SK-N-SH (cell line): ENCODE measurements at regions not wholly inside any gene's neighbourhood (a gene's known extent, or its start where the extent isn't known, plus 50 kb on each side); places are given as distances from the start of the nearest gene placed in this dataset.

Experiments used
- CTCF ChIA-PET: fragments of 300-600, 350-600 bp; formaldehyde crosslinking; extraction: SDS; loops from one replicate; lab custom pipeline; 2021; lab: Yijun Ruan, JAX
- POLR2A ChIA-PET: fragments of 350-600 bp; sonication (Branson Sonifier 250); formaldehyde crosslinking; extraction: SDS; loops from one replicate; lab custom pipeline; 2020; ENCODE audit warnings: antibody characterized with exemption, inconsistent platforms; lab: Yijun Ruan, JAX
- DNase-seq: peaks from one replicate; pipeline ENCODE4 v3.0.0; 2012
- H2AFZ ChIP-seq: fragments of 200-600 bp; sonication (generic); 2 replicates; pipeline ENCODE4 v1.8.1; 2016; ENCODE audit warnings: antibody characterized with exemption, mild to moderate bottlenecking, low read depth
- H3F3A ChIP-seq: fragments of 200-600 bp; sonication (generic); replicated peaks from 2 replicates; pipeline ENCODE3; 2016; ENCODE audit warnings: antibody characterized with exemption, mild to moderate bottlenecking; ENCODE audit not compliant: insufficient read depth
- H3K27ac ChIP-seq, 2 experiments: fragments of 200-500 bp in 1 of 2; fragments of 200-600 bp in 1 of 2; sonication (Bioruptor generic) in 1 of 2; sonication (generic), shearing (Covaris generic) in 1 of 2; 2 replicates each; pipeline versions ENCODE4 v1.5.1 to v1.6.1; 2014 to 2016; ENCODE audit warnings: low read depth in 2 of 2, inconsistent platforms in 1 of 2, low read length in 1 of 2, mild to moderate bottlenecking in 1 of 2, mixed read lengths in 1 of 2
- H3K27me3 ChIP-seq: fragments of 200-600 bp; sonication (generic), shearing (Covaris generic); 2 replicates; pipeline ENCODE4 v1.6.1; 2016; ENCODE audit warnings: mixed run types; ENCODE audit not compliant: insufficient read depth
- H3K36me3 ChIP-seq, 2 experiments: fragments of 200-500 bp in 1 of 2; fragments of 200-600 bp in 1 of 2; sonication (Bioruptor generic) in 1 of 2; sonication (generic) in 1 of 2; replicated peaks in 1 of 2; 2 replicates each; pipeline versions ENCODE3 to v1.5.1; 2014 to 2016; ENCODE audit warnings: low read length in 1 of 2, mild to moderate bottlenecking in 1 of 2; ENCODE audit not compliant: insufficient read depth in 2 of 2, control insufficient read depth in 1 of 2
- H3K4me1 ChIP-seq, 2 experiments: fragments of 200-500 bp in 1 of 2; fragments of 200-600 bp in 1 of 2; sonication (Bioruptor generic) in 1 of 2; sonication (generic), shearing (Covaris generic) in 1 of 2; 2 replicates each; pipeline versions ENCODE4 v1.5.1 to v1.6.1; 2014 to 2016; ENCODE audit warnings: low read depth in 1 of 2, low read length in 1 of 2, mixed run types in 1 of 2; ENCODE audit not compliant: insufficient read depth in 2 of 2, control insufficient read depth in 1 of 2
- H3K4me2 ChIP-seq: fragments of 200-600 bp; sonication (generic), shearing (Covaris generic); 2 replicates; pipeline ENCODE4 v1.6.1; 2017; ENCODE audit warnings: mixed run types
- H3K4me3 ChIP-seq, 2 experiments: fragments of 200-500 bp in 1 of 2; fragments of 200-600 bp in 1 of 2; sonication (Bioruptor generic) in 1 of 2; sonication (generic), shearing (Covaris generic) in 1 of 2; 2 replicates each; pipeline versions ENCODE4 v1.5.1 to v1.8.1; 2014 to 2016; ENCODE audit warnings: low read depth in 2 of 2, inconsistent platforms in 1 of 2, low read length in 1 of 2, mild to moderate bottlenecking in 1 of 2, mixed read lengths in 1 of 2, moderate library complexity in 1 of 2
- H3K79me2 ChIP-seq: fragments of 200-600 bp; sonication (generic); 2 replicates; pipeline ENCODE4 v1.8.1; 2017; ENCODE audit warnings: mild to moderate bottlenecking; ENCODE audit not compliant: insufficient read depth
- H3K9ac ChIP-seq: fragments of 200-600 bp; sonication (generic); 2 replicates; pipeline ENCODE4 v1.6.1; 2017; ENCODE audit warnings: mixed run types
- H3K9me2 ChIP-seq: fragments of 200-600 bp; sonication (generic); 2 replicates; pipeline ENCODE4 v1.6.1; 2017; ENCODE audit warnings: mixed run types
- H3K9me3 ChIP-seq: fragments of 200-600 bp; sonication (generic); 2 replicates; pipeline ENCODE4 v1.6.1; 2017; ENCODE audit warnings: mixed run types, mild to moderate bottlenecking, moderate library complexity
- H4K20me1 ChIP-seq: fragments of 200-600 bp; sonication (generic); 2 replicates; pipeline ENCODE4 v1.6.1; 2017; ENCODE audit warnings: mild to moderate bottlenecking, mixed run types; ENCODE audit not compliant: insufficient read depth
- CTCF ChIP-seq: fragments of 200-600 bp; sonication (generic); IDR thresholded peaks from 2 replicates; pipeline ENCODE4 v1.6.1; 2017; ENCODE audit warnings: antibody characterized with exemption, mild to moderate bottlenecking, moderate library complexity
- IRF3 ChIP-seq: fragments of 150-350 bp; IDR thresholded peaks from 2 replicates; pipeline ENCODE4 v1.6.1; 2016; ENCODE audit warnings: mild to moderate bottlenecking, low read depth, low read length
- NFIC ChIP-seq: IDR thresholded peaks from 2 replicates; pipeline ENCODE4 v1.4.0; 2012; ENCODE audit warnings: borderline replicate concordance
- RAD21 ChIP-seq: IDR thresholded peaks from 2 replicates; pipeline ENCODE4 v1.6.1; 2012; ENCODE audit warnings: mild to moderate bottlenecking, low read length
- SMC3 ChIP-seq: IDR thresholded peaks from 2 replicates; pipeline ENCODE4 v1.6.1; 2012; ENCODE audit warnings: low read depth, low read length, improper control_type of control experiment
- TAF1 ChIP-seq: IDR thresholded peaks from 2 replicates; pipeline ENCODE4 v1.6.1; 2012; ENCODE audit warnings: low read depth, mild to moderate bottlenecking, low read length, moderate library complexity, borderline replicate concordance
- WGBS: methylation state at CpG from one replicate; pipeline ENCODE4 v1.1.6; 2017; ENCODE audit warnings: low lambda C conversion rate; 5-methylcytosine and 5-hydroxymethylcytosine counted together

- Histone ChIP-seq H4K20me1 (no peaks in the 10 kb centered on the region), H3K9me3 (no peaks in the 10 kb centered on the region), H3K27me3 (no peaks in the 10 kb centered on the region), H3K9me2 (no peaks in the 10 kb centered on the region), H3K4me2 (no peak overlapping the region), H3F3A (no peaks in the 10 kb centered on the region), H3K36me3 (no peaks in the 10 kb centered on the region), H2AFZ (no peak overlapping the region), H3K27ac (no peak overlapping the region), H3K79me2 (no peaks in the 10 kb centered on the region), H3K4me1 (no peaks in the 10 kb centered on the region), H3K4me3 (no peak overlapping the region), H3K9ac (no peak overlapping the region)
- 94% methylated on average over 4 of the region's 4 CpGs for WGBS
- TF ChIP-seq SMC3 (no peak), RAD21 (no peak), NFIC (no peak), IRF3 (no peak), TAF1 (no peak)
- POLR2A ChIA-PET: no interaction called here
- CTCF ChIA-PET: no interaction called here
- no peak for DNase-seq
Measured at GRCh38 chr3:115281697-115282675, 134.9 kb upstream of the ZBTB20 start.

GRCh38 chr3:115284980-115285379, 137.9 kb upstream of the ZBTB20 start:
- no peaks in the 10 kb centered on the region for H3K9me2 ChIP-seq
- no peak overlapping the region for H3K9ac ChIP-seq
- no peak for TF ChIP-seq CTCF
- TF ChIP-seq, all 33 proteins: peak for 0
- Histone ChIP-seq H3K4me2 (no peak overlapping the region), H3F3A (no peaks in the 10 kb centered on the region), H3K4me3 (no peak overlapping the region), H3K27ac (no peak overlapping the region), H3K4me1 (no peaks in the 10 kb centered on the region), H4K20me1 (no peaks in the 10 kb centered on the region), H2AFZ (no peak overlapping the region), H3K27me3 (no peaks in the 10 kb centered on the region), H3K36me3 (no peaks in the 10 kb centered on the region), H3K9me3 (no peaks in the 10 kb centered on the region), H3K79me2 (no peaks in the 10 kb centered on the region)
- DNase-seq: no peak
- CTCF ChIA-PET: no interaction called here
- POLR2A ChIA-PET: no interaction called here
- WGBS: 52% methylated on average over 1 of the region's 1 CpG
